GM12892 (cell line): ENCODE measurements at regions not wholly inside any gene's neighbourhood (a gene's known extent, or its start where the extent isn't known, plus 50 kb on each side); places are given as distances from the start of the nearest gene placed in this dataset.

Experiments
- POLR2A ChIP-seq: IDR thresholded peaks from 2 replicates; pipeline ENCODE4 v1.6.1; 2011; ENCODE audit warnings: low read depth, low read length, control low read depth
- POLR2AphosphoS5 ChIP-seq: IDR thresholded peaks from 2 replicates; pipeline ENCODE4 v1.6.1; 2011; ENCODE audit warnings: low read depth, low read length, control low read depth
- TAF1 ChIP-seq: IDR thresholded peaks from 2 replicates; pipeline ENCODE4 v1.6.1; 2011; ENCODE audit warnings: low read depth, mild to moderate bottlenecking, control low read depth, low read length, borderline replicate concordance

DNA sequence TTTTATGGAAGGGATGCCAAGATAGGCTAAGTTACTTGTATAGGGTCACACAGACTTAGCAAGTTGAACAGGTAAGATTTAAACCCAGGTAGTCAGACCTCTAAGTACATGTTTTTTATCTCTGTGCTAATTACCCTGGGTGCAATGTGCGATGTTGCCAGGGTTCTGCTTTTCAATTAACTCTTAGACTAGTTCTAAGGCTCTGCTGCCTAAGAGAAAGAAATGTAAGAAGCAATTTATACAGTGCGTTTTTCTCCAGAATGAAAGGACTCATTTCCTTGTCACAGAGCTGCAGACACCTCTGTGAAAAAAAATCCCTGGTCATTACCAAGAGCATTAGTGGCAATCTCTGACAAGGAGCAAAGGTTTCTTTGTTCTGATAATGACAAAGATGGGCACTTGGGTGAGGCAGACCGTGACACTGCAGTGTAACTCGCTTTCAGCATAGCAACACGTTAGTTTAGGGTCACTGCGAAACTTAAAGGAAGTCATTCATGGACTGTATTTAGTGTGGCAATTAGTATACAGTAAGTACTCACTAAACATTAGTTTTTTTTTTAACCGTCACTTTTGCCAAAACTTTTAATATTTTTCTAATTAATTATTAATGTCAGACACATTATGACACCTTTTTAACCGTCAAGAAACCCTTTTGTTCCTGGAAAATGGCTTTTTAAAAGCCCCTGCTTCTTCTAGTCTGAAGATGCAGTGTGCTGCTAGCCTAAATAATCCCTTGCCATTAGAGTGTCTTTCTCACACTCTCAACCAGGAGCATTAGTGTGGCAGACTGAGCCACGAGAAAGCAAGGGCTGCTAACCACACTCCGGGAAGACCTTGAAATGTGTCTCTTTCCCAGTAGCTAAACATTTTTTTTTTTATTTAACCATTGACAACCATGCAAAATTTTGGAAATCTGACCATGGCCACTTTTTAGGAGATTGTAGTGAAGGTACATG, 520.0 kb upstream of the C9orf72 start:
- no peak for TF ChIP-seq POLR2A
- TF ChIP-seq TAF1: no peak
- TF ChIP-seq POLR2AphosphoS5: no peak
